T-helper 9 cell (primary cell): ENCODE measurements at regions not wholly inside any gene's neighbourhood (a gene's known extent, or its start where the extent isn't known, plus 50 kb on each side); places are given as distances from the start of the nearest gene placed in this dataset.
"Not testable (repeated sequence)": the region's sequence is repeated elsewhere in the genome, so short reads cannot be mapped to it uniquely, and the experiment has no call there.

ENCODE experiments used
- DNase-seq: peaks from one replicate; pipeline ENCODE4 v3.0.0-alpha.2; 2020

GRCh38 chr3:87478716-87479115 is 202.3 kb upstream of the POU1F1 start:
- DNase-seq: no peak

DNA sequence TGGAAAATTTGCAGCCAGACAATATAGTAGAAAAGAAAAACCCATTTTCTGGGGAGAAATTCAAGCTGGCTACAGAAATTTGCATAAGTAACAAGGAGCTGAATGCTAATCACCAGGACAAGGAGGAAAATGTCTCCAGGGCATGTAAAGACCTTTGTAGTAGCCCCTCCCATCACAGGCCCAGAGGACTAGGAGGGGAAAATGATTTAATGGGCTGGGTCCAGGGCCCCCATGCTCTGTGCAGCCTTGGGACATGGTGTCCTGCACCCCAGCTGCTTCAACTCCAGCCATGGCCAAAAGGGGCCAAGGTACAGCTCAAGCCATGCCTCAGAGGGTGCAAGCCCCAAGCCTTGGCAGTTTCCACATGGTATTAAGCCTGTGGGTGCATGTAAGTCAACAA is 197.6 kb upstream of the POU1F1 start:
- DNase-seq: no peak

DNA sequence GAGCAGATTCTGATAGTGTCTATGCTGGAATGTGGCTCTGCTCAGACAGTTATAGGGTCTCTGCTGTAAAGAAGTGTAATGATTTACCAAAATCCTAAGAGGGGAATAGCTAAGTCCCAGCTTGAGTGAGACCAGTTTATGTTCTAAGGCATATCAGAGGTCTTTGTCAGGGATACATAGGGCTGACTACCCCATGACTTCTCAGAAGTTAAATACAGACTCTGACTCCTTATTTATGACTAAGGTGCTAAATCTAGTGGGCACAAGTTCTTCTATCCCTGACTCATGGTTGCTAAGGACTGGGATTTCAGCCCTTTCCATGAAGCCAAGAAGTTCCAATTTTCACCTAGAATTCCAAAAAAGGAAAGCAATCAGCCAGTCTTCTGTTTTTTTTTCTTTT is 192.6 kb upstream of the POU1F1 start:
- no peak for DNase-seq

DNA sequence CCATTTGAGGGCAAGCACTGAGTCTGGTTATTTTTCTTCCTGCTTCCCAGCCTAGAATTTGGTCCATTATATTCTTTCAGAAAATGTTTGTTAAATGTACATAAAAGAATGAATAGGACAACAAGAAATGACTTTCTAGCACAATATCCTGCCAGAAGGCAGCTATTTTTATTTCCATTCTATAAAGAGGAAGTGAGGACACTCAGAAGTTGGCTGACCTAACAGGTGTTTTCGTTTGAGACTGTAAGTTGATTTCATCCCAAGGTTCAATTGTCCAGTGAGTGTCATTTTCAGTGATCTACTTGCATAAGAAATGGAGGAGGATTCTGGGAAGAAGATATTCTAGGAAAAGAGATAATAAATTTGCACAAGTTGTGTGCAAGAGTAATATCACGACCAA is 191.9 kb upstream of the POU1F1 start:
- DNase-seq: no peak

DNA sequence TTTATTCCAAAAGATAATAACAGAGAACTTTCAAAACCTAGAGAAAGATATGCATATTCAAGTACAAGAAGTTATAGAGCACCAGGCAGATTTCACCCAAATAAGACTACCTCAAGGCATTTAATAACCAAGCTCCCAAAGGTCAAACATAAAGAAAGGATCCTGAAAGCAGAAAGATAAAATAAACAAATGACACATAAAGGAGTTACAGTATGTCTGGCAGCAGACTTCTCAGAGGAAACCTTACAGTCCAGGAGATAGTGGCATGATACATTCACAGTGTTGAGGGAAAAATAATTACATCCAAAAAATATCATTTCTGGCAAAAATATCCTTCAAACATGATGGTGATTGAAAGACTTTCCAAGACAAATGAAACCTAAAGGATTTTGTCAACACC is 185.8 kb upstream of the POU1F1 start:
- DNase-seq: no peak

GRCh38 chr3:87461443-87461842 is 185.1 kb upstream of the POU1F1 start:
- no peak for DNase-seq

DNA sequence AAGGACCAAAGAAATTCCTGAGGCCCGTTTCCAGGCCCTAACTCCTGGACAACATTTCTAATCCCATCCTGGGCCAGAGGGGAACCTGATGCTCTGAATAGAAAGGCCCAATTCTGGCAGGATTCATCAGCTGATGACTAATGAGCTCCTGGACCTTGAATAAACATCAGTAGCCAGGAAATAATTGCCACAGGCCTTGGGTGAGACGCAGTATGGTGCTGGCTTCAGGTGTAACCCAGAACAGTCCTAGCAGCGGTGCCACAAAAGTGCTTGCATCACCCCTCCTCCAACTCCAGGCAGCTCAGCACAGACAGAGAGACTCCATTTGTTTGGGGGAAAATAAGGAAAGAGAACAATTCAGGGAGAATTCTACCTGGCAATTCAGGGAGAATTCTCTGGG is 184.7 kb upstream of the POU1F1 start:
- DNase-seq: no peak

DNA sequence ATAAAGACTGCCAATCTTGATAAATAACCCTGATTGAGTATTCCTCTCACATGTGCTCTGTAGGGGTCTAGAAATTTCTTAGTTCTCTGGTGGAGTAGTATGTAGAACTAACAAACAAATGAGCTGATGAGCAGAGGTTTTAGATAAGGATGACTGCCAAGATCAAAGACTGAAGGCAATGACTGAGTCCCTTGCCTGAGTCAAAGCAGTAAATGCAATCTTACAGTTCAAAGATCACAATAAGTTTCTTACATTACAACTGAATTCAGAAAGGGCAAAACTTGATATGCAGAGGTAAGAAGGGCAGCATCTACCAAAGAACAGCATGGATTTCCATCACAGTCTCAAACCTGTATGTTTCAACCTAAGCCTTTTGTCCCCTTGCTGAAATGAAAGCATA is 172.2 kb upstream of the POU1F1 start:
- DNase-seq: no peak

DNA sequence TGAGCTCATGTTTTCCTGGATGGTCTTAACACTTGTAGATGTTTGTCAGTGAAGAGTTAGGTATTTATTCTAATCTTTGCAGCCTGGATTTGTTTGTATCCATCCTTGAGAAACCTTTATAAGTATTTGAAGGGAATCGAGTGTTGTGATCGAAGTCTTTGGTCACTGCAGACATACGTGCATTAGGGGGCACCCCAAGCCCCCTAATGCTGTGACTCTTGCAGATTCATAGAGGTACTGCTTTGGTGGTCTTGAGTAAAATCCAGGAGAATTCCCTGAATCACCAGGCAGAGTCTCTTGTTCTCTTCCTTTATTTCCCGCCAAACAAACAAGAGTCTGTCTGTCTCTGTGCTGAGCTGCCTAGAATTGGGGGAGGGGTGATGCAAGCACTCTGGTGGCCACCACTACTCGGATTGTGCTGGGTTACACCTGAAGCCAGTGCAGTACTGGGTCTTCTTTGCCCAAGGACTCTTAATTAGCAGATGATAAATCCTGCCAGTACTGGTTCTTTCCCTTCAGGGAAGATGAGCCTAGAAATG is 170.5 kb upstream of the POU1F1 start:
- no peak for DNase-seq

- no peak for DNase-seq
Observed at GRCh38 chr3:87442470-87442869, 166.1 kb upstream of the POU1F1 start.

- DNase-seq: no peak
Observed at GRCh38 chr3:87437765-87438164, 161.4 kb upstream of the POU1F1 start.

GRCh38 chr3:87436781-87437543 is 160.6 kb upstream of the POU1F1 start:
- DNase-seq: no peak

DNA sequence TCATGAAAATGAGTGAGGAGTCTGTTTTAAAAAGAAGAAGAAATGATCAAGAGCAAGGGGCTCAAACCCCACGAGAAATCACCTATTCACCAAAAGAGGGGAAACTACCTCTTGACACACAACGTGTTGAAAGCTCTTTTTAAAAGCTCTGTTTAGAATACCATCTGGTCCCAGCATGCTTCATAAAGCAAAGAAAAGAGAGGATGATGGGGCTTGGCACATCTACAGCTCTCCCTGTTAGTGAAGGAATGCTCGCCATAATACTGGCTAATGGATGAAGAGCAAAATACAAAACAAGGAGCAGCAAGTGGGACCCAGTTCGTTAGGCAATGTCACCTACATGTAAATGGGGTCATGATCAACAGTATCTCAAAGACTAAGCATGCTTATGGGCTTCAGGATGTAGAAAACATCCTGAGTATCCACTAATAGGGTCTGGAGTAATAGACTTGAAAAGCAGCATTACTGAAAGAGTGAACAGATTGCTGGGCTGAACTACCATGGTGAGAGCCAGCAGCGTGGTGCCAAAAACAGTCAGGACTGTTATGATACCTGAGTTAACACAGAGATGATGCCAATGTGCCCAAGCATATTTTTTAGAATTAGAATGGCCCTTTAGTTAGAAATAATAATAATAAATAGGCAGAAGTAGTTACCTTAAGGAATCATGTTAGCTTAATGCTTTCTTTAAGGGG is 159.7 kb upstream of the POU1F1 start:
- no peak for DNase-seq

DNA sequence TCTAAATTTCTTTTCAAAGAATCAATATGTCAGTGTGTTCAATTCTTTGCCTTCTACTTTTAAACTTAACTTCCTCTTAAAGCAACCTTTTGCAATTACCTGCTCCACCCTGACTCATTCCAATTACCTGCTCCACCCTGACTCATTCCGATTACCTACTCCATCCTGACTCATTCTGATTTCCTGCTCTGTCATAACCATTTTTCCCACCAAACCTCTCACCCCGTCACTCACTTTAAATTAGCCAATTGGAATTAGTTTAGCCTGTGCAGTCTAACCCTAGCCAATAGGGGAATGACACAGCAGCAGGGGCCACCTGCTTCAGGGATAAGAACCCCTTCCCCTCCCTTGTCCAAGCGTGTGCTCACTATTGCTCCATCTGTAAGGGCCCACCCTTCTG is 157.1 kb upstream of the POU1F1 start:
- not testable (repeated sequence) for DNase-seq

DNA sequence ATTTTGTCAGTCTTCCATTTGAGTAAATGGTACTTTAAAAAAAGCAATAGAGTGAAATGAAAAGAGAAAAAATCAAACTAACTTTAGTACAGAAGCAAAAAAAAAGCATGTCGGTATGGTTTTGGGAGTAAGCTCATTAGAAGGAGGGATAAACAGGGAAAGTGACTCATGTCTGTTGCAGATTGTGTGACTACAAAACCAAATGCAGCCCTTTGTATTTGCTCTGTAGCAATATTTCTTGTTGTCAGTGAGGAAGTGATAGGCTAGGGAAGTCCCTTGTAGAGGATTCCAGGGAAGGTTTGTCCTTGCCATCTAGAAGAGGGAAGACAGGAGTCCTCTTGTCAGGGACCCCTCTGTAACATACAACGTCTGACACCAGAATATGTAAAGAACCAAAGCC is 150.5 kb upstream of the POU1F1 start:
- DNase-seq: no peak

DNA sequence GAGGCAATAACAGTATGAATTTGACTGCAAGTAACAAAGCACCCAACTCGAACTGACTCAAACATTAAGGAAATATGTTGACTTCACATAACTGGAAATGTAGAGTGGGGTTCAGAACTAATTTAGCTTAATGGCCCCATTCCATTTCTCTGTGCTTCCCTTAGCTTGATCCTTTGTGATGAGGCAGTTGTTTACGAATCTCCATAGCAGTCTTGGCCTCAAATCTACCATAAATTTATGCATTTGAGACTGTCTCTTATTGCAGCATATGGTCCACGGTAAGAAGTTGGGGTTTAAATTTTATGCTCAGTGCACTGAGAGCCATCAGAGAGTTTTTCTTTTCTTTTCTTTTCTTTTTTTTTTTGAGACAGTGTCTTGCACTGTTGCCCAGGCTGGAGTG is 148.7 kb upstream of the POU1F1 start:
- no peak for DNase-seq

DNA sequence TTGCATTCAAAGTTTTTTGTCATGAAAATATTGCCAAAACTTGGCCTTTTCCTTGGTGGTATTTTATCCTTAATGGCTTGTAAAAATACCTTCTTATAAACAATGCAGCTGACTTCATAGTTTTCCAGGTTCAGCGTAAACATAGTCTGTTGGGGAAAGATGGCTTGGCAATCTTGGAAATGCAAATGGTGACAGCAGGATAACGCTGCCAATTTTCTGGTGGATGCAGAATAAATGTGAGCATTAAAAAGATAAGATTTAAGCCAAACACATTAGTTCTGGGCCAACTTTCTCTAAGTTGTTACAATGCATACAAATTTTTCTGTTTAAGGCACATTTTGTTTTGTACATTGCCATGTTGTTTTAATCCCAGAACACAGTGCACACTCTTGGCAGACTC is 147.0 kb upstream of the POU1F1 start:
- DNase-seq: no peak

- no peak for DNase-seq
Observed at GRCh38 chr3:87422333-87422732, 145.9 kb upstream of the POU1F1 start.

DNA sequence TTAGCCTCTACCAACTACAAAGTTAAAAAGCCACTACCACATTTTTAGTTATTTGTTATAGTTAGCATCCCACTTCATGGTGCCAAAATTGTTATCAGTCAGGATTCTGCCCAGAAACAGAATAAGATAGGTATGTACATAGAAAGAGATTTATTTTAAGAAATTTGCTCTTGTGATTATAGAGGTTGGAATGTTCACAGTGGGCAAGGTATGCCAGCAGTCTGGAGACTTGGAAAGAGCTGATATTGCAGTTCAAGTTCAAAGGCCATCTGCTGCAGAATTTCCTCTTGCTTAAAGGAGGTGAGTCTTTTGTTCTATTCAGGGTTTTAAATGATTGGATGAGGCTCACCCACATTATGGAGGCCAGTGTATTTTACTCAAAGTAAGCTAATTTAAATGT is 143.8 kb upstream of the POU1F1 start:
- no peak for DNase-seq

GRCh38 chr3:87414271-87414670 is 137.9 kb upstream of the POU1F1 start:
- DNase-seq: no peak

- no peak for DNase-seq
Observed at GRCh38 chr3:87413814-87414213, 137.4 kb upstream of the POU1F1 start.

- DNase-seq: no peak
Observed at GRCh38 chr3:87410110-87410509, 133.7 kb upstream of the POU1F1 start.

DNA sequence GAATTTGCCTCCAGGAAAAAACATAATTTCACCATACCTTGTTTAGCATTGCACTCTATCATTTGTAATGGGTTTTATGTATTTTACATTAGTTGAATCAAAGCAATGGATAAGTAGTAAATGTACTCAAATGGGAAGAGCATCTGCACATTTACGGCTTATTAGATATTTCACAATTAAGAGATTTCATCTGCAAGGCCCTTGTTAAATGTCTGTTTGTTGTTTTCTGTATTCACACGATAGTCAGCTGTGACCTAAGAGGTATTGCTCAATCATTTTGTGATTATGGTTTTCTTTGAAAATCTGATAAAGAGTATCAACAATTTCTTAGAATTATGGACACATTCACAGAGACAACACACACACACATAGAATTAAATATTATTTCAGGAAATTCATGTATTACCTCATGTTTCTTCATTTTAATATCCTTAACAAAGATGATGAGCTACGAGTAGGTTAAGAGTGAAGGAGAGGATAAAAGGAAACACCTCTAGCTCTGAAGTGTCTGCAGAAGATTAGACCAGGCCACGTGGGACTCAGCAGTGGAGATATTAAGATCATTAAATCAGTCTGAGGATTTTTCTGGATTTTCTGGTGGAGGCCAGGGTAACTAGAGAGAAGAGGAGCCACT is 121.9 kb upstream of the POU1F1 start:
- no peak for DNase-seq

DNA sequence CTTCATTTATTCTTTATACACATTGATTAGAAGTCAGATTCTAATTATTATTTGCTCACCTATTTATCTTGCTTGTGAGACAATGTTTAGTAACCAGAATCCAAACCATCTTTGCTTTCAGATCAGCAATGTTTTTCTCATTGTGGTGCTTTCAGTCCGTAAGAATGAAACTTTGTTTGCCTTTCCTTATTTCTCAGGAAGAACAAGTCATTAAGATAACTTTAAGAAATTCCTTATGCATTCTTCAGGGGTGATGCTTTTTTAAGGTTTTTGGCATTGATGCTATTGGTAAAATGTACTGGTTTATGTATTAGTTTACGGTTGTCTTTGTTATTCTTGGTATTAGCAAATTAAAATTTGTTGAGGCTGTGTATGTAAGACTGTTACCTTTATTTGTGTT is 120.8 kb upstream of the POU1F1 start:
- DNase-seq: no peak
